HFFc6 (cell line): ENCODE measurements at regions not wholly inside any gene's neighbourhood (a gene's known extent, or its start where the extent isn't known, plus 50 kb on each side); places are given as distances from the start of the nearest gene placed in this dataset.

ENCODE experiments used
- DNase-seq: peaks from one replicate; pipeline ENCODE4 v3.0.0-alpha.2; 2018
- H3K27ac Mint-ChIP-seq: 2 replicates; pipeline ENCODE4 v1.8.0; 2020; ENCODE audit warnings: mild to moderate bottlenecking, mixed read lengths
- H3K27me3 Mint-ChIP-seq: 2 replicates; pipeline ENCODE4 v1.8.0; 2021; ENCODE audit warnings: mild to moderate bottlenecking, moderate library complexity, mixed read lengths; ENCODE audit not compliant: insufficient read depth
- H3K36me3 Mint-ChIP-seq: 2 replicates; pipeline ENCODE4 v1.8.0; 2021; ENCODE audit warnings: low read depth, mixed read lengths
- H3K4me1 Mint-ChIP-seq: 2 replicates; pipeline ENCODE4 v1.8.0; 2020; ENCODE audit warnings: low read depth, mixed read lengths
- H3K4me3 Mint-ChIP-seq: 2 replicates; pipeline ENCODE4 v1.8.0; 2020; ENCODE audit warnings: mild to moderate bottlenecking, moderate library complexity, mixed read lengths
- H3K9me3 Mint-ChIP-seq: 2 replicates; pipeline ENCODE4 v1.8.0; 2020; ENCODE audit warnings: mild to moderate bottlenecking, mixed read lengths
- TF ChIP-seq, protein P1 (sequence below): fragments of 200-600 bp; sonication (generic); IDR thresholded peaks from 2 replicates; pipeline ENCODE4 v1.5.0; 2021; ENCODE audit warnings: antibody characterized with exemption, mild to moderate bottlenecking

DNA sequence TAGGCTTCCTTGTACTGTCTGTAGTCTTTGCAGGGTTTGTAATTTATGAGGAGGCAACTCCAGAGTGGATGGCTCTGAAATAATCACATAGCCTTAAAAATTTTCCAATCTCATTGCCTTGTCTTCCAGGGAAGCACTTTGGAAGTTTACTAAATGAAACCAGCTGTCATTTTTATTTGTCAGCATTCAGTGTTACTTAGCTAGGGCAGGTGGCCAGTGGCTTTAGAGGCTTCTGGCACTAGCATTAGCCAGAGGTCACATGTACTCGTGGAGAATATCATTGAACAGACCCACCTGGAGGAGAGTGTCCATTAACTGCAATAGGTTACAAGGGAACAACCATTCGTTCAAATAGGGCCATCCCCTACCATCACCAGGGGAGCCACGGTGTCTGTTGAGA lies 160.3 kb upstream of the SLC28A3 start:
- H3K4me1 Mint-ChIP-seq, result no peaks in the 10 kb centered on the region
- TF ChIP-seq, protein P1, sequence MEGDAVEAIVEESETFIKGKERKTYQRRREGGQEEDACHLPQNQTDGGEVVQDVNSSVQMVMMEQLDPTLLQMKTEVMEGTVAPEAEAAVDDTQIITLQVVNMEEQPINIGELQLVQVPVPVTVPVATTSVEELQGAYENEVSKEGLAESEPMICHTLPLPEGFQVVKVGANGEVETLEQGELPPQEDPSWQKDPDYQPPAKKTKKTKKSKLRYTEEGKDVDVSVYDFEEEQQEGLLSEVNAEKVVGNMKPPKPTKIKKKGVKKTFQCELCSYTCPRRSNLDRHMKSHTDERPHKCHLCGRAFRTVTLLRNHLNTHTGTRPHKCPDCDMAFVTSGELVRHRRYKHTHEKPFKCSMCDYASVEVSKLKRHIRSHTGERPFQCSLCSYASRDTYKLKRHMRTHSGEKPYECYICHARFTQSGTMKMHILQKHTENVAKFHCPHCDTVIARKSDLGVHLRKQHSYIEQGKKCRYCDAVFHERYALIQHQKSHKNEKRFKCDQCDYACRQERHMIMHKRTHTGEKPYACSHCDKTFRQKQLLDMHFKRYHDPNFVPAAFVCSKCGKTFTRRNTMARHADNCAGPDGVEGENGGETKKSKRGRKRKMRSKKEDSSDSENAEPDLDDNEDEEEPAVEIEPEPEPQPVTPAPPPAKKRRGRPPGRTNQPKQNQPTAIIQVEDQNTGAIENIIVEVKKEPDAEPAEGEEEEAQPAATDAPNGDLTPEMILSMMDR, result no peak
- no peak overlapping the region for H3K27ac Mint-ChIP-seq
- H3K4me3 Mint-ChIP-seq, result no peak overlapping the region
- no peaks in the 10 kb centered on the region; the same call in 1 of the 2 replicates for H3K27me3 Mint-ChIP-seq
- DNase-seq, result no peak
- no peaks in the 10 kb centered on the region for H3K36me3 Mint-ChIP-seq
- peaks cover 27% of the 10 kb centered on the region for H3K9me3 Mint-ChIP-seq

DNA sequence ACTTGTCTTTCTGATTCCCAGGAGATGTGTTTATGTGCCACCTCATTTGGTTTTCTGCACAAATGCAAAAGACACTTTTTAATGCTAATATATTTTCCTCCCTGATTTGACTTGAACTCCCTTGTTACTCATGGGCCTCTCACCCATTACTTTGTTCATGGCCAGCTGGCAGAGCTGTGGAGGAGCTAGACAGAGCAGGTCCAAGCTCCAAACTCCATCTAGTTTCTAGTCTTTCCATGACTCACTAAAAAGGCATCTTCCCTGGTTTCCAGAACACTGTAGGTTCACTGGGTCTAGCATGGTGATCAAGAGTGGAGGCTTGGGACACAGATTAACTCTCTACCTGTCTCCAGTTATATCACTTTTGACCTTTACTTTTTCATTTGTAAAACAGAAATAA lies 161.0 kb upstream of the SLC28A3 start:
- H3K4me3 Mint-ChIP-seq, result no peak overlapping the region
- peaks cover 31% of the 10 kb centered on the region for H3K9me3 Mint-ChIP-seq
- TF ChIP-seq, protein P1, result no peak
- no peak for DNase-seq
- no peak overlapping the region for H3K27ac Mint-ChIP-seq
- H3K36me3 Mint-ChIP-seq, result no peaks in the 10 kb centered on the region
- H3K4me1 Mint-ChIP-seq, result no peaks in the 10 kb centered on the region
- H3K27me3 Mint-ChIP-seq, result no peaks in the 10 kb centered on the region; the same call in 1 of the 2 replicates

DNA sequence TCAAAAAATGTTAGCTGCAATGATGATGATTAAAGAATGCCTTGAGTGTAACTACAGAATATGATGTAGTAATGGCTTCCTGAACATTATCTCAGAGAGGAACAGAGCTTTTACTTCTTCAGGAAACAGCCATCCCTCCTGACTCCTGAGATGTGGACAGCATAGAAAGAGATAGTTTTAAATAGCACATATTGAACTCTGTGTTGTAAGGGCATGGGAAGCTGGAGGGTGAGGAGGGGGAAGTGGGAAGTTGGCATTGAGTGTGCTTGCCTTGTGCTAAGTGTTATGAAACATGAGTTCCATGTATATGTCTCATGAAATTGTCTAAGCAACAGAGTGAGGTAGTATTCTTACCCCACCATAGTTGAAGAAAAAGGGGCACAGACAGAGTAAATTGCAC lies 161.5 kb upstream of the SLC28A3 start:
- Mint-ChIP-seq H3K4me1 (no peaks in the 10 kb centered on the region), H3K4me3 (no peak overlapping the region), H3K36me3 (no peaks in the 10 kb centered on the region), H3K9me3 (peaks cover 34% of the 10 kb centered on the region), H3K27me3 (no peaks in the 10 kb centered on the region; the same call in 1 of the 2 replicates), H3K27ac (no peak overlapping the region)
- DNase-seq, result no peak
- TF ChIP-seq, protein P1, result no peak

GRCh38 chr9:84504360-84504759 lies 163.8 kb upstream of the SLC28A3 start:
- Mint-ChIP-seq H3K4me3 (no peak overlapping the region), H3K9me3 (peaks cover 47% of the 10 kb centered on the region), H3K36me3 (no peaks in the 10 kb centered on the region), H3K4me1 (no peaks in the 10 kb centered on the region), H3K27me3 (no peaks in the 10 kb centered on the region; the same call in 1 of the 2 replicates), H3K27ac (no peak overlapping the region)
- no peak for DNase-seq
- TF ChIP-seq, protein P1, result no peak

DNA sequence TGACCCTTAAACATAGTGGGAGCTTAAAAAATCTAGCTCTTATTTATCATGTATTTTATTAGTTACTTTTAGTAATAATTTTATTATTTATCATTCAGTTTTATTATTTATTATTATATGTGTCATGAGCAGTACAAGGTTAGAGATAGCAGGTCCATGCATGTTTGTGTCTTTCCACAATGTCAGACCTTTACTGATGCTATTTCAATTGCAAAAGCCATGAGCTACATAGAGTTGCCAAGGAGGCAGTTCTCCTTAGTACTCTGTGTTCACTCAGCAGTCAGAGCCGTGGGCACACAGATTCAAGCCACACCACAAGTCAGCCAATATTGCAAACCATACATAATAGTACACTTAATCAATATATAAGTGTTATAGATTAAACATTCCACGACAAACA lies 157.9 kb upstream of the NTRK2 start:
- no peak for DNase-seq
- TF ChIP-seq, protein P1, result no peak
- no peak overlapping the region for H3K27ac Mint-ChIP-seq
- H3K4me3 Mint-ChIP-seq, result no peak overlapping the region
- peaks cover 39% of the 10 kb centered on the region for H3K9me3 Mint-ChIP-seq
- no peaks in the 10 kb centered on the region for H3K4me1 Mint-ChIP-seq
- H3K27me3 Mint-ChIP-seq, result peaks cover 2% of the 10 kb centered on the region; the same call in 1 of the 2 replicates
- peaks cover 5% of the 10 kb centered on the region; the same call in 1 of the 2 replicates for H3K36me3 Mint-ChIP-seq

GRCh38 chr9:84512493-84512892 lies 157.0 kb upstream of the NTRK2 start:
- Mint-ChIP-seq H3K4me1 (no peaks in the 10 kb centered on the region), H3K27ac (no peak overlapping the region), H3K27me3 (peaks cover 2% of the 10 kb centered on the region; the same call in 1 of the 2 replicates), H3K4me3 (no peak overlapping the region), H3K9me3 (peaks cover 32% of the 10 kb centered on the region), H3K36me3 (peaks cover 5% of the 10 kb centered on the region; the same call in 1 of the 2 replicates)
- DNase-seq, result no peak
- TF ChIP-seq, protein P1, result no peak
